Fibroblast of villous mesenchyme (primary cell): ENCODE measurements at regions not wholly inside any gene's neighbourhood (a gene's known extent, or its start where the extent isn't known, plus 50 kb on each side); places are given as distances from the start of the nearest gene placed in this dataset.
A peak's percentile ranks its signal among the peaks of the same experiment; 100 is the strongest.

ENCODE experiments used
- DNase-seq: peaks from one replicate; pipeline ENCODE4 v3.0.0-alpha.2; 2010; ENCODE audit warnings: low read depth
- H3K4me3 ChIP-seq: 2 replicates; pipeline ENCODE4 v1.5.1; 2011; ENCODE audit warnings: low read depth, mild to moderate bottlenecking, low read length
- CTCF ChIP-seq: IDR thresholded peaks from 2 replicates; pipeline ENCODE4 v1.5.1; 2012; ENCODE audit warnings: low read depth, mild to moderate bottlenecking, low read length; ENCODE audit not compliant: insufficient read depth

- H3K4me3 ChIP-seq = no peak overlapping the region
- no peak for TF ChIP-seq CTCF
- DNase-seq = no peak
These were observed 357.2 kb upstream of the RGPD4 start for GRCh38 chr2:107469437-107469995.

- no peak for TF ChIP-seq CTCF
- DNase-seq = no peak
- H3K4me3 ChIP-seq = no peak overlapping the region
These were observed 353.5 kb upstream of the RGPD4 start for GRCh38 chr2:107473150-107473549.

- no peak for TF ChIP-seq CTCF
- no peak overlapping the region for H3K4me3 ChIP-seq
- DNase-seq = no peak
These were observed 350.8 kb upstream of the RGPD4 start for GRCh38 chr2:107475859-107476258.

GRCh38 chr2:107502539-107502938 is 324.2 kb upstream of the RGPD4 start:
- TF ChIP-seq CTCF = no peak
- DNase-seq = no peak
- no peak overlapping the region for H3K4me3 ChIP-seq

GRCh38 chr2:107511970-107512789 is 314.5 kb upstream of the RGPD4 start:
- no peak for TF ChIP-seq CTCF
- no peak for DNase-seq
- H3K4me3 ChIP-seq = no peak overlapping the region

- no peak overlapping the region for H3K4me3 ChIP-seq
- DNase-seq = peak; percentile 55
These were observed 301.3 kb upstream of the RGPD4 start for GRCh38 chr2:107525406-107525805.

More at GRCh38 chr2:107525406-107525805, 301.3 kb upstream of the RGPD4 start:
- no peak for TF ChIP-seq CTCF
